Stomach smooth muscle (tissue), 2 donors: ENCODE measurements at regions not wholly inside any gene's neighbourhood (a gene's known extent, or its start where the extent isn't known, plus 50 kb on each side); places are given as distances from the start of the nearest gene placed in this dataset.

ENCODE experiments used
- H3K27ac ChIP-seq: one replicate; pipeline ENCODE4 v1.7.0; 2013; ENCODE audit warnings: mild to moderate bottlenecking, low read length, inconsistent platforms
- H3K27me3 ChIP-seq, 2 donors: one replicate each; pipeline ENCODE4 v1.7.0; 2013; ENCODE audit warnings: low read length in 2 of 2; ENCODE audit not compliant: insufficient read depth in 2 of 2, control insufficient read depth in 1 of 2
- H3K36me3 ChIP-seq, 2 donors: one replicate each; pipeline ENCODE4 v1.7.0; 2013; ENCODE audit warnings: low read length in 2 of 2; ENCODE audit not compliant: control insufficient read depth in 2 of 2, insufficient read depth in 2 of 2
- H3K4me1 ChIP-seq: one replicate; pipeline ENCODE4 v1.7.0; 2013; ENCODE audit warnings: low read length; ENCODE audit not compliant: control insufficient read depth, insufficient read depth
- H3K4me3 ChIP-seq, 2 donors: one replicate each; pipeline ENCODE4 v1.7.0; 2013; ENCODE audit warnings: low read length in 2 of 2
- H3K9ac ChIP-seq, 2 donors: one replicate each; pipeline ENCODE4 v1.7.0; 2013; ENCODE audit warnings: low read length in 2 of 2, mild to moderate bottlenecking in 1 of 2
- H3K9me3 ChIP-seq, 2 donors: one replicate each; pipeline ENCODE4 v1.7.0; 2013; ENCODE audit warnings: low read length in 2 of 2; ENCODE audit not compliant: control insufficient read depth in 2 of 2
- donor health status: healthy.
- donor health status: Pancreatic carcinoma.

DNA sequence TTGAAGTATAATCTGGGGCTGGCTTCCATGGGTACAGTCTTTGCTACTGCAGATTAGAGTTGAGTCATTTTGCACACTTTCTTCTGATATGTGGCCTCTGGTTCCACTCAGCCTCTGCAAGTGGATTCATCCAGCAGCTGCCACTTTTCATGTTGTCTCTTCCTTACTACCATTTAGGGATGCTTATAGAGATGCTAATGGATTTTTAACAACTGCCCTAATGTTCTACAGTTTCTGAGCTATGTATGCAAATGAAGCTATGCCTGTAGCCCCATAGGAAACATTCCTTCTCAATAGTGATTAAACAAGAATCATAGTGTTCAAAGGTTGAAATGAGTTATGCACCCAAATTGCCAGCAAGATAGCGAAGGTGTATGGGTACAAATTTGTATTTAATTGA lies 456.0 kb upstream of the ITGA1 start:
- Histone ChIP-seq H3K9ac (no peak overlapping the region), H3K9me3 (no peaks in the 10 kb centered on the region), H3K27me3 (no peaks in the 10 kb centered on the region), H3K4me1 (no peaks in the 10 kb centered on the region), H3K36me3 (no peaks in the 10 kb centered on the region), H3K27ac (no peak overlapping the region), H3K4me3 (no peak overlapping the region)

DNA sequence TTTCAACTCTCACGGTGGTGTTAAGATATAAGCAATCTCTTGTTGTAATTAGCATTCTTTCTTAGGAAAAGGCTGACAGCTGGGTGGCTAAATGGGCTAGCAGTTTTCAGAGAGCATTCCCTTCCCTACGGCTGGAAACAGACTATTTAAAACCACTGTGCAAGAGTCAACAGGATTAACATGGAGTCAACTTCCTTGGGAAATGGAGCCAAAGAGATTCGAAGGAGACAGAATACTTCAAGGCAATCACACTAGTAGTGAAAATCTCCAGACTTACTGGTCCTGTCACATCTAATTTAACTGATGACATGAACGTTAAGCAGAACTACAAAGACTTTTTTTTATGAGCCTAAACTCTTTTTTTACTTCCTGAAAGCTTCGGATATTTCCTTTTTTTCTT lies 453.3 kb upstream of the ITGA1 start:
- no peaks in the 10 kb centered on the region for H3K27me3 ChIP-seq
- no peaks in the 10 kb centered on the region for H3K9me3 ChIP-seq
- no peaks in the 10 kb centered on the region for H3K36me3 ChIP-seq
- no peak overlapping the region for H3K4me3 ChIP-seq
- H3K27ac ChIP-seq = no peak overlapping the region
- H3K4me1 ChIP-seq = no peaks in the 10 kb centered on the region
- no peak overlapping the region for H3K9ac ChIP-seq

DNA sequence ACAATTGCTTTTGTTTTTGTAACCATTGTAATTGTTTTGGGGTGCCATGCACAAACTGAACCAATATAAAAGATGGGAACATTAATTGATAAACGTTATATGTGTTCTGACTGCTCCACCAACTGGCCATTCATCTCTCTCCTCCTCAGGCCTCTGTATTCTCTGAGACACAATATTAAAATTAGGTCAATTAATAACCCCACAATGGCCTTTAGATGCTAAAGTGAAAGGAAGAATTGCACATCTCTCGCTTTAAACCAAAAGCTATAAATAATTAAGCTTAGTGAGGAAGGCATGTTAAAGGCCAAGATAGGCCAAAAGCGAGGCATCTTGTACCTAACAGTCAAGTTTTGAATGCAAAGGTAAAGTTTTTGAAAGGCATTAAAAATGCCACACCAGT lies 448.4 kb upstream of the ITGA1 start:
- Histone ChIP-seq H3K9ac (no peak overlapping the region), H3K27me3 (no peaks in the 10 kb centered on the region), H3K4me3 (no peak overlapping the region), H3K4me1 (no peaks in the 10 kb centered on the region), H3K27ac (no peak overlapping the region), H3K36me3 (no peaks in the 10 kb centered on the region), H3K9me3 (no peaks in the 10 kb centered on the region)

DNA sequence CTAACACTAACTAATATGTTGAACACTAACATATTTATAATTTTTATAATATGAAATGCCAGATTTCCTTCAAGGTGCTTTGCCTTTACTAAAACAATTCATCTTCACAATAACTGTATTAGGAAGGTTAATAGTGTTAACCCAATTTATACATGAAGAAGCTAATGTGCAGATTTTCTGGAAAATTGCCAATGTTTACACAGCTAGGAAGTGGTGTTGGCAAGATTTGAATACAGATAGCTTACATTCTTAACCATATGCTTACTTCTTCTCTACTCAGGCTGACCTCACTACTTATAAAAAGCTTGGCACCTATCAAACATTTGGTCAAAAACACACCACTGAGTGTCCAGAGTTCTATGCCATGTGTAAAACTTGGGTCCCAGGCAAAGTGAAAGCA lies 445.4 kb upstream of the ITGA1 start:
- H3K4me1 ChIP-seq = no peaks in the 10 kb centered on the region
- no peak overlapping the region for H3K9ac ChIP-seq

DNA sequence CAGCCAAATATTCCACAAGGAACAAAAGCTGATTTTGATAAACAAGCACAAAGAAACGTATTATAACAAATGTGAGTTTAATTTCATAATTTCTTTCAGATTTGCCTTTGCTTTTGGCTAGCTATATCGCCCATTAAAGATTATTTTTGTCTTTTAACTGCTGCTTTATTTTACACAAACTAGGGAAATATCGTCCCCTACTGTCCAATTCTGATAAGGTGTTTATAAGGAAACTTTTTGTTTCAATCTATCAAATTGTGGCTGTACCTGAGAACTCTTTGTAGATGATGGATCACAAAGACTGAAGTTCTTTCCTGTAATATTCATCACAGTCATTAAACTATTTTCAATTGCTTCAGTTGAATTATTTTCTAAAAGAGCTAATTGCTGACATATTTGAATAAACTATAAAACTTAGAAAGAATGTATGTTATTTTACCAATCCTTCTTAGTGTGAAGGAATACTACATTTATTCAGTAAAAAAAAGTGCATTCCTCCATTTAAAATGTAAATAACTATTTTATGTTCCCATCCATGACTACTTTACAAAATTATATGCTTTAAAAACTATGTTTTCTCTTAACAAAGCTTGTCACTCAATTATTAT lies 431.3 kb upstream of the ITGA1 start:
- H3K9ac ChIP-seq = no peak overlapping the region
- H3K4me1 ChIP-seq = no peaks in the 10 kb centered on the region
- no peak overlapping the region for H3K4me3 ChIP-seq
- H3K27ac ChIP-seq = no peak overlapping the region
- no peaks in the 10 kb centered on the region for H3K27me3 ChIP-seq
- no peaks in the 10 kb centered on the region for H3K9me3 ChIP-seq
- H3K36me3 ChIP-seq = no peaks in the 10 kb centered on the region

More for the DNA sequence above, 445.4 kb upstream of the ITGA1 start:
- Histone ChIP-seq H3K27me3 (no peaks in the 10 kb centered on the region), H3K9me3 (no peaks in the 10 kb centered on the region), H3K4me3 (no peak overlapping the region), H3K36me3 (no peaks in the 10 kb centered on the region), H3K27ac (no peak overlapping the region)

DNA sequence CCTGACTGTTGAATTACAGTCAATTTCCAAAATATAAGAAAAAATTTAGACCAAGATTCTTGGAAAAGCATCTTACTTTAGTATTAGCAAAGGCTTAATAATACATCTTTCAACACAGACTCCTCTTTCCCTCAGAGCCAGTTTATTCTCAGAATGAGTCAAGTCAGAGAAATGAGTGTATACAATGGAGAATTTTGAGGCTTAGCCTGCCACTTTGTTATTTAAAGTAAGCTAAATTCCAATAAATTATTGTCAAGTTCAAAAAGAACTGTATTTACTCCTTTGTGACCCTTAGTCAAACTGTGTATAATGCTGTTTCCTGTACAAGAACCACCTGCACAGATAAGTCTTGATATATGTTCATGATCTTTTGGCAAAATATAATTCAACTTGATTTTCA lies 428.5 kb upstream of the ITGA1 start:
- Histone ChIP-seq H3K9me3 (no peaks in the 10 kb centered on the region), H3K36me3 (no peaks in the 10 kb centered on the region), H3K4me3 (no peak overlapping the region), H3K27ac (no peak overlapping the region), H3K27me3 (no peaks in the 10 kb centered on the region), H3K4me1 (no peaks in the 10 kb centered on the region), H3K9ac (no peak overlapping the region)

DNA sequence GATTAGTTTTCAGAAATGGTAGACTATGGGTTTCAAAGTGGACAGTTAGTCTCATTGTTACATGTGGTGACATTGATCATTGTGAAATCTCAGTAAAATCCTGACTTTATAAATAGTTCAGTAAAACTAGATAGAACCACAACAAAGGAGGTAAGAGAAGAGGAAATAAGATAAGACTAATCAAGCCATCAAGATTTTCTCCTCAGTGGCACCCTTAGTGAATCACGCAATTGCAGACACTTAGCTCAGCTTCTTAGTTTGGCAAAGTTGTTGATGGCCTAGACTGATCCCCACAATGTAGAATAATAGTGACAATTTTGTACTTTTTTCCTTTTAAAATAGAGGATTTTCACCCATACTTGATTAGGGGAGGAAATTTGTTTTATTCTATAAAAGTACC lies 426.7 kb upstream of the ITGA1 start:
- no peak overlapping the region for H3K27ac ChIP-seq
- H3K9me3 ChIP-seq = no peaks in the 10 kb centered on the region
- H3K9ac ChIP-seq = no peak overlapping the region
- no peaks in the 10 kb centered on the region for H3K4me1 ChIP-seq
- H3K36me3 ChIP-seq = no peaks in the 10 kb centered on the region
- no peaks in the 10 kb centered on the region for H3K27me3 ChIP-seq
- H3K4me3 ChIP-seq = no peak overlapping the region

DNA sequence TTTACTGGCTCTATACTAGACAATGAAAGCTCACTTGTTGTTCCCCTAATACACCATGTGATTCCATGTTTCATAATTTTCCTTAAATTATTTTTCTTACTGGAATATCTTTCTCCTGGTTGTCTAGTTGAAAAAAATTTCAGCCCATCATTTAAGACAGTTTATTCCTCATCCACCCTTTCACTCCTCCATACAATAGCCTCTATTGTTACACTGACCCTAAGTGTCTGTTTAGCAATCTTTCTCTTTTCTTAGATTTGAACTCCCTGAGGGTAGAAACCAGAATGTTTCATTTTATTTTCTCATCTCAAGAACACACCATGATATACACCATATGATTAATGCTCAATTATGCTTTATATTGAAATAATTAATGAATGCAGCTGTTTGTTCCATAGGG lies 413.4 kb upstream of the ITGA1 start:
- Histone ChIP-seq H3K9me3 (no peaks in the 10 kb centered on the region), H3K36me3 (no peaks in the 10 kb centered on the region), H3K27me3 (no peaks in the 10 kb centered on the region), H3K9ac (no peak overlapping the region), H3K27ac (no peak overlapping the region), H3K4me3 (no peak overlapping the region), H3K4me1 (no peaks in the 10 kb centered on the region)

DNA sequence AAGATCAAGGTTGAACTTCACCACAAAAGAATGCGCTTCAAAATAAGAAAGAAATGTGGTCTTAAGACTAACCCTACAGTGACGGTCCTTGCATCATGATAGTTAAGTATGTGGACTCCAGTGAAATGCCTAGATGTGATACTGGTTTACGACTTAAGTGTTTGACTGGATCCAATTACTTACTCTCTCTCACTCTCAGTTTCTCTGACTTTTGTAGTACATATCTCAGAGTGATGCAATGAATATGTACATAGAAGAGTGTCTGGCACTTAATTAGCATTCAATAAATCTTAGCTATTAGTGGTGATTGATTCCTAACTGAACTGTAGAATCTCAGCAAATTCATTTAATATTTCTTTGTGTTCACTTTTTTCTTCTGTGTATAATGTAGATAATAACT lies 411.7 kb upstream of the ITGA1 start:
- Histone ChIP-seq H3K27me3 (no peaks in the 10 kb centered on the region), H3K9ac (no peak overlapping the region), H3K36me3 (no peaks in the 10 kb centered on the region), H3K27ac (no peak overlapping the region), H3K4me3 (no peak overlapping the region), H3K9me3 (no peaks in the 10 kb centered on the region), H3K4me1 (no peaks in the 10 kb centered on the region)

DNA sequence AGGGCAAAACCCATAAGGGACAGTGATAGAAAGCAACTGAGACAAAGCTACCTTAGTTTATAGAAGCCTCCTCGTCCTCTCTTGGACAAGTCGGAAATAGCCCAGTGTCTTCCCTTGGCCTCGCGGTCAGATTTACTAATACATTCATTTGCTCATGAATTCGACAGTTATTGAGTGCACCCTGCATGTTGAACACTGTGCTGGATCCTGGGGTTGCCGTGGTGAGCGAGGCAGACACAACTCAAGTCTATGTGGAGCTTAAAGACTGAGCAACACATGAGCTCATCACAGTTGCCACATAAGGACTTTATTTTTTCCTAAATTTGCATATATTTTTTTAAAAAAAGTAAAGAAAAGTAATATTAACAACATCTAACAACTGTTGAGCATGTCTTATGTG lies 411.1 kb upstream of the ITGA1 start:
- Histone ChIP-seq H3K4me3 (no peak overlapping the region), H3K36me3 (no peaks in the 10 kb centered on the region), H3K9me3 (no peaks in the 10 kb centered on the region), H3K27ac (no peak overlapping the region), H3K9ac (no peak overlapping the region), H3K4me1 (no peaks in the 10 kb centered on the region), H3K27me3 (no peaks in the 10 kb centered on the region)

DNA sequence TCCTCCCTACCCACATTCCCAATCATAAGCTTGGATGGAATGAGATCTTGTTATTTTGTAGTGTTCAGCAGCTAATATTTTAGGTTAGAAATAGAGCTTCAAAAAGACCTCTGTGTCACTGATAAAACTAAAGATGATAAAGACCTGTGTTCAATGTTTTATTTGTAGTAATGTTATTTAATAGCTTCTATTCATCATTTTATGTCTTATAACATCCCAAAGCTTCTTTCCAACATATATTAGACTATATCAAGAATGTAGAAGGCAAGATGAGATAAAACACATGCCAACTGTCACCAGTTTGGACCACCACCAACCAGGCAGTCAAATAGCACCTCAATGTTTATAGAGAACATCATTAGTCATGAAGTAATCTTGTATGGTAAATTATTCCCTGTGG lies 409.5 kb upstream of the ITGA1 start:
- no peaks in the 10 kb centered on the region for H3K4me1 ChIP-seq
- H3K9ac ChIP-seq = no peak overlapping the region
- H3K4me3 ChIP-seq = no peak overlapping the region
- H3K27ac ChIP-seq = no peak overlapping the region
- H3K27me3 ChIP-seq = no peaks in the 10 kb centered on the region
- no peaks in the 10 kb centered on the region for H3K36me3 ChIP-seq
- H3K9me3 ChIP-seq = no peaks in the 10 kb centered on the region
